ENCODE measurements at regions not wholly inside any gene's neighbourhood (a gene's known extent, or its start where the extent isn't known, plus 50 kb on each side); places are given as distances from the start of the nearest gene placed in this dataset.

DNA sequence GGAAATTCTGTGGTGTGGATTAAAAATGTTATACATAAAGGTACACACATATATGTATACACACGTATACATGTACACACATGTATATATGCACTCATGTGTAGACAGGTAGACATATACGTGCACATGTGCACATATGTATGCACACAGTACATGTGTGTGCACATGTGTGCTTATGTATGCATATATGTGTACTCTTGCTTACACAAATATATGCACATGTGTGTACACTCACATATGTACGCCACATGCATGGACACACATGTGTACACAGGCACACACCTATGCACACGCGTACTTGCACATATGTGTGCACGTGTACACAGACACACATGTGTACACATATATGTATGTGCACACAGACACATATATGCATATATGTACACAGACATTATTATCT is 142.8 kb upstream of the SALL3 start:
- no peaks in the 10 kb centered on the region for H3K9me3 ChIP-seq (ENCODE audit: control insufficient read depth, insufficient read depth, low read length)
- no peak overlapping the region for H3K9ac ChIP-seq (ENCODE audit: low read depth, low read length)
- no peaks in the 10 kb centered on the region for H3K27me3 ChIP-seq (ENCODE audit: control insufficient read depth, insufficient read depth, low read length)
- H3K36me3 ChIP-seq (ENCODE audit: control insufficient read depth, insufficient read depth, low read length), result no peaks in the 10 kb centered on the region
- H3K4me1 ChIP-seq (ENCODE audit: control insufficient read depth, insufficient read depth, low read length), result no peaks in the 10 kb centered on the region
- H3K4me3 ChIP-seq (ENCODE audit: low read depth, low read length), result no peak overlapping the region
- no peak overlapping the region for H3K27ac ChIP-seq (ENCODE audit: low read depth, low read length)

DNA sequence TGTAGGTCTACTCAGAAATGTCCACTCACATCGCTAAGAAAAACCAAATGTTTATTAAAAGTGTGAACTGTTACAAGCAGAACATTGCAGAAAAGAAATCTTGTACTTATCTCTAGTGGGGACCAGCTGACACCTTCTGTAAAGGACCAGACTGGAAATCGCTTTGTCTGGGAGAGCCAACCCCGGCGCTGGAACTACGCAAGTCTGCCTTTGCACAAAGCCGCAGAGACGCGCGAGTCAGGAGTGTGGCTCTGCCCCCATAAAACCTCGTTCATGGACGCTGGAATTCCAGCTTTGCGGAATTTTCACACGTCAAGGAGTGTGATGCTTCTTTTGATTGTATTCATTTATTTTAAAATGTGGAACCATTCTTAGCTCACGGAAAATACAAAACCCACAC is 141.9 kb upstream of the SALL3 start:
- no peak overlapping the region for H3K27ac ChIP-seq (ENCODE audit: low read depth, low read length)

DNA sequence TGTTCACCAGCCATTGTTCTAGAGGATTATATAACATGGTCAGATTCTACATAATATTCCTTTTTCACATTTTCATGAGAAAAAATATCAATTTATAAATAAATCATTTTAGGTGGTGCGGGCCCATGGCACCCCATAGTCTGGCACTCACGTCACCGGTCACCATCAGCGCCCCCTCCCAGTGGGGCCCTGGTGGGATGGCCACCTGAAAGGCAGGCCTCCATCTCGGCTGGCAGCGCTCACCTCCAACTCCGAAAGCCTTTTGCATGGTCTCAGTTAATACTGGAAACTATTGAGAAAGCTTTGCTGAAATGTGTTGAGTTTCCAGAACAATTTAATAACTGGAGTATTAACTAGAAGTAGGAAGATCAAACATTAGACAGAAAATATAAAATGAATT is 141.4 kb upstream of the SALL3 start:
- no peak overlapping the region for H3K9ac ChIP-seq (ENCODE audit: low read depth, low read length)
- no peak overlapping the region for H3K4me3 ChIP-seq (ENCODE audit: low read depth, low read length)
- H3K36me3 ChIP-seq (ENCODE audit: control insufficient read depth, insufficient read depth, low read length), result no peaks in the 10 kb centered on the region
- no peak overlapping the region for H3K27ac ChIP-seq (ENCODE audit: low read depth, low read length)
- no peaks in the 10 kb centered on the region for H3K27me3 ChIP-seq (ENCODE audit: control insufficient read depth, insufficient read depth, low read length)
- H3K4me1 ChIP-seq (ENCODE audit: control insufficient read depth, insufficient read depth, low read length), result no peaks in the 10 kb centered on the region
- H3K9me3 ChIP-seq (ENCODE audit: control insufficient read depth, insufficient read depth, low read length), result no peaks in the 10 kb centered on the region

More for the DNA sequence above, 141.9 kb upstream of the SALL3 start:
- Histone ChIP-seq H3K4me1 (ENCODE audit: control insufficient read depth, insufficient read depth, low read length) (no peaks in the 10 kb centered on the region), H3K36me3 (ENCODE audit: control insufficient read depth, insufficient read depth, low read length) (no peaks in the 10 kb centered on the region), H3K9me3 (ENCODE audit: control insufficient read depth, insufficient read depth, low read length) (no peaks in the 10 kb centered on the region), H3K9ac (ENCODE audit: low read depth, low read length) (no peak overlapping the region), H3K27me3 (ENCODE audit: control insufficient read depth, insufficient read depth, low read length) (no peaks in the 10 kb centered on the region), H3K4me3 (ENCODE audit: low read depth, low read length) (no peak overlapping the region)

DNA sequence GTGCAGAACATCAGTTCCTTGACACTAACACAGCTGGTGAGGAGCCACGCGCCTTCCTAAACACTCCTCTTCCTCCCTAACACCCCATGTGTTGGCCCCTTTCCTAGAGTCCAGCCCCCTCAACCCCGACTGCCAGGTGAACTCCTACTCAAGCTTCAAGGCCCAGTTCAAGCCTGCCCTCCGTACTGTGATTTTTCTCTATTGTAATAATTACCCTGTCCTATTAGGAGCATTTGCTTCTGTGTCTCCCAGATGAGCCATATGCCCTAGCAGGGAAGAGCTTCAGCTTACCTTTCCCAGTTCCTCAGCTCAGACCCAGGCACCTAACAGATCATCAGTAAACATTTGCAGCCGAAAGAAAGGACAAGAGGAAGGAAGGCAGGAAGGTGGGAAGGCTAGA is 130.6 kb upstream of the SALL3 start:
- no peak overlapping the region for H3K27ac ChIP-seq (ENCODE audit: low read depth, low read length)
- H3K4me1 ChIP-seq (ENCODE audit: control insufficient read depth, insufficient read depth, low read length), result no peaks in the 10 kb centered on the region
- H3K36me3 ChIP-seq (ENCODE audit: control insufficient read depth, insufficient read depth, low read length), result no peaks in the 10 kb centered on the region
- H3K9ac ChIP-seq (ENCODE audit: low read depth, low read length), result no peak overlapping the region
- no peak overlapping the region for H3K4me3 ChIP-seq (ENCODE audit: low read depth, low read length)
- H3K9me3 ChIP-seq (ENCODE audit: control insufficient read depth, insufficient read depth, low read length), result peaks cover 7% of the 10 kb centered on the region
- no peaks in the 10 kb centered on the region for H3K27me3 ChIP-seq (ENCODE audit: control insufficient read depth, insufficient read depth, low read length)

DNA sequence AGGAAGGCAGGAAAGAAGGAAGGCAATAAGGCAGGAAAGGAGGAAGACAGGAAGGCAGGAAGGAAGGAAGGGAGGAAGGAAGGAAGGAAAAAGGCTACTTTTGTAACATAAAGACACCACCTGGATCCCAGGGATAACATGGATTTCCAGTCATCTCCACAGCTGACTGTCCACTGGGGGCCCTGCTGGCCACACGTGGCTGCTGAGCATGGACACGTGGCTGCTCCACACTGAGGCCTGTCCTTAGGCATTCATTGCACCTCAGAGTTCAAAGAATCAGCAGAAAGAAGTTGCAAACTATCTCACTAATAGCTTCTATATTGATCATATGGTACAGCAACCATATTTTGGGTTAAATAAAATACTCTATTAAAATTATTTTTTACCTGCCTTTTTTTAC is 130.2 kb upstream of the SALL3 start:
- Histone ChIP-seq H3K36me3 (ENCODE audit: control insufficient read depth, insufficient read depth, low read length) (no peaks in the 10 kb centered on the region), H3K27ac (ENCODE audit: low read depth, low read length) (no peak overlapping the region), H3K27me3 (ENCODE audit: control insufficient read depth, insufficient read depth, low read length) (no peaks in the 10 kb centered on the region), H3K4me3 (ENCODE audit: low read depth, low read length) (no peak overlapping the region), H3K9me3 (ENCODE audit: control insufficient read depth, insufficient read depth, low read length) (peaks cover 7% of the 10 kb centered on the region), H3K9ac (ENCODE audit: low read depth, low read length) (no peak overlapping the region), H3K4me1 (ENCODE audit: control insufficient read depth, insufficient read depth, low read length) (no peaks in the 10 kb centered on the region)

DNA sequence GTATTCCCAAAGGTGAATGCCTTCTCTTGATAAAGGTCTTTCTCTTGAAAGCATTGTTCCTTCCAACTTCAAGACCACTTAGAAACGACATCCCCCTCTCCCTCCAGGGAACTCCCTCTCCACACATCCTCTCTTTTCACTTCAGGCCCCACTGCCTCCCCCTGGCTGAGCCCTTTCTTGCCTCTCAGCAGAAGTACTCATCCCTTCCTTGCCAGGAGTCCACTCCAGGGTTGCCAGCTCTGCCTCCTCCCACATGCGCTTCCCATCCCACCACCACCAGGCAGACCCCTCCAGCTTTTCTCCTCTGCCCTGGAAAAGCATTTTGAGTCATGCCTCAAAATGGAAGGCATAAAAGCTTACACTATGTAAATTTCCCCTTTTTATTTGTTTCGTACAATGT is 126.3 kb upstream of the SALL3 start:
- Histone ChIP-seq H3K9me3 (ENCODE audit: control insufficient read depth, insufficient read depth, low read length) (peaks cover 7% of the 10 kb centered on the region), H3K36me3 (ENCODE audit: control insufficient read depth, insufficient read depth, low read length) (no peaks in the 10 kb centered on the region), H3K27me3 (ENCODE audit: control insufficient read depth, insufficient read depth, low read length) (no peaks in the 10 kb centered on the region), H3K4me1 (ENCODE audit: control insufficient read depth, insufficient read depth, low read length) (no peaks in the 10 kb centered on the region), H3K27ac (ENCODE audit: low read depth, low read length) (no peak overlapping the region), H3K9ac (ENCODE audit: low read depth, low read length) (no peak overlapping the region), H3K4me3 (ENCODE audit: low read depth, low read length) (no peak overlapping the region)

DNA sequence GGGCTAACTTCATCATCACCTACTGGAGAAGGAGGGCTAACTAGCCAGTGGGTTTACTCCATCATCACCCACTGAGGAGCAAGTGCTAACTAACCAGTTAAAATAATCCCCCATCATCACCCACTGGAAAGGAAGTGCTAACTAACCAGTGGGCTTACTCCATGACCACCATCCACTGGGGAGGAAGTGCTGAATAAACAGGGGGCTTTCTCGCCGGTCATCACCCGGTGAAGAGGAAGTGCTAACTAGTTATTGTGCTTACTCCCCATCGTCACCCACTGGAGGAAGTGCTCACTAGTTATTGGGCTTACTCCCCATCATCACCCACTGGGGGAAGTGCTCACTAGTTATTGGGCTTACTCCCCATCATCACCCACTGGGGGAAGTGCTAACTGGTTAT is 124.4 kb upstream of the SALL3 start:
- H3K27me3 ChIP-seq (ENCODE audit: control insufficient read depth, insufficient read depth, low read length), result no peaks in the 10 kb centered on the region
- H3K9ac ChIP-seq (ENCODE audit: low read depth, low read length), result no peak overlapping the region
- H3K4me3 ChIP-seq (ENCODE audit: low read depth, low read length), result no peak overlapping the region
- H3K9me3 ChIP-seq (ENCODE audit: control insufficient read depth, insufficient read depth, low read length), result peaks cover 7% of the 10 kb centered on the region
- no peak overlapping the region for H3K27ac ChIP-seq (ENCODE audit: low read depth, low read length)
- no peaks in the 10 kb centered on the region for H3K4me1 ChIP-seq (ENCODE audit: control insufficient read depth, insufficient read depth, low read length)
- H3K36me3 ChIP-seq (ENCODE audit: control insufficient read depth, insufficient read depth, low read length), result no peaks in the 10 kb centered on the region

DNA sequence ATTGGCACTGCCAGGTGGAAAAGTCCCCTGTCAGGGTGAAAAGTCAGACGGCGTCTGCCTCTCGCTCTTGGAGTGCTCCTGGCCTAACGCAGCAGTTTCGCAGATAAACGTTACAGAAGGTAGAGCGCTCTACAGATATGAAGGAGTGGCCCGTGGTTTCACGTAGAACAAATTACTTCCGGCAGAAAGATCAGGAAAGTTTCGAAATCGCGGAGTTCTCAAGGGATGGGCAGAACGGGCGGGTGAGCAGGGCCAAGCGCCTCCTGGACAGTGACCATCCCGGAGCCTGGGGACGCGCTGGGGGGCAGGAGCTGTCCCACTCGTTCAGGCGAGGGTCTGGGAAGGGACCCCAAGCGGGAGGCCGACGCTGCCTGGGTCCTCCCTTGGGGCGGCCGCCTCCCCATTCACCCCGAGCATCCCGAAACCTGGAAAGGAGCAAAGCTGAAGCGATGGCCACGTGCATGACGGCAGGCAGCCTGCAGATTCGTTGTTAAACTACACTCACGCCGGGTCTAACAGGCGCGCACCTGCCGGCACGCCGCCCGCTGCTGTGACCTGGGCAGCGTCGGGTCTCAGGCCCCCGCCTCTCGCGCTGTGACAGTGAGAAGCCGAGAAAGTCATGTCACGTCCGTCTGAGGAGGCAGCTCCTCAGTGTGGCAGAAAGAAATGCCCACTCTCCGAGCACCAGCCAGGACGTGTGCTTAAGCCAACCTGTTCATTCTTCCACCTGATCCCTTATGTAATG is 122.9 kb upstream of the SALL3 start:
- Histone ChIP-seq H3K9ac (ENCODE audit: low read depth, low read length) (no peak overlapping the region), H3K9me3 (ENCODE audit: control insufficient read depth, insufficient read depth, low read length) (no peaks in the 10 kb centered on the region; the same call in 1 of the 2 replicates), H3K36me3 (ENCODE audit: control insufficient read depth, insufficient read depth, low read length) (no peaks in the 10 kb centered on the region), H3K27ac (ENCODE audit: low read depth, low read length) (no peak overlapping the region), H3K4me3 (ENCODE audit: low read depth, low read length) (no peak overlapping the region), H3K4me1 (ENCODE audit: control insufficient read depth, insufficient read depth, low read length) (no peaks in the 10 kb centered on the region), H3K27me3 (ENCODE audit: control insufficient read depth, insufficient read depth, low read length) (no peaks in the 10 kb centered on the region)

DNA sequence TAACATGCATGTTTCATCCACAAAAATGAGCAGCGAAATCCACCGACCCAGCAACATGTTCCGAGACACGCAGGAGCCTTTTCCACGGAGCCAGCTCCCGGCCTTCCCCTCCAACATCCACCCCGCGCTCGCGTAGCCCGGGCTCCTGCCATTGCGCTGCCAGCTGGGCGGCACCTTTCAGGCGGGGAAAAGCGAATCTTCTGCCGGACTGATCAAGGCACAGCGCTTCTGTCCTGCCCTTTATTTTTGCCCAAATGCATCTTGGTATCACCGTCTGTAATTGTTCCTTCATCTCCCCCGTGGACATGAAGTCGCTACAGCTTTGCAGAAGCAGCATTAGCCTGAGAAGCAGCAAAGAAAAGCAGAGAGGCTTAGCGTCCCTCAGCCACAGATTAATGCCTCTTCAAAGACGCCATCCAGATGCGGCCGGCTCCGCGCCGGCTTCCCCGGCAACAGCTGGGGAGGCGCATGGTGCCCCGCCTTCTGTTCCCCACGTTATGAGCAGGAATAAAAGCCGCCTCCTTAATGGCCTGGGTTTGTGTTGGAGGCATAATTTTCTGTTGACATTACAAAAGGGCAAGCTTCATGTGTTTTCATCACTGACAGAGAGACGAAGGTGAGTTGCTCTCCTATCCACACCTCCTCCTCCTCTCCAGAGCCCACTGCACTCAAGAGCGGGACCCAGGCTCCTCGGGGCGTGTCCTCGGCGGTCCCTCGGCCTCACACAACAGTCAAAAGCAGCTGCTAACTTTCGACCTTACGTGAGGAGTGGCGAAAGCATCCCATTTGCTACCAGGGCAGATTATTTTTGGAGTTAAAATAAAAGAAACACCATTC is 122.1 kb upstream of the SALL3 start:
- Histone ChIP-seq H3K9ac (ENCODE audit: low read depth, low read length) (no peak overlapping the region), H3K9me3 (ENCODE audit: control insufficient read depth, insufficient read depth, low read length) (no peaks in the 10 kb centered on the region), H3K27me3 (ENCODE audit: control insufficient read depth, insufficient read depth, low read length) (no peaks in the 10 kb centered on the region), H3K36me3 (ENCODE audit: control insufficient read depth, insufficient read depth, low read length) (no peaks in the 10 kb centered on the region), H3K27ac (ENCODE audit: low read depth, low read length) (no peak overlapping the region), H3K4me3 (ENCODE audit: low read depth, low read length) (no peak overlapping the region), H3K4me1 (ENCODE audit: control insufficient read depth, insufficient read depth, low read length) (no peaks in the 10 kb centered on the region)

DNA sequence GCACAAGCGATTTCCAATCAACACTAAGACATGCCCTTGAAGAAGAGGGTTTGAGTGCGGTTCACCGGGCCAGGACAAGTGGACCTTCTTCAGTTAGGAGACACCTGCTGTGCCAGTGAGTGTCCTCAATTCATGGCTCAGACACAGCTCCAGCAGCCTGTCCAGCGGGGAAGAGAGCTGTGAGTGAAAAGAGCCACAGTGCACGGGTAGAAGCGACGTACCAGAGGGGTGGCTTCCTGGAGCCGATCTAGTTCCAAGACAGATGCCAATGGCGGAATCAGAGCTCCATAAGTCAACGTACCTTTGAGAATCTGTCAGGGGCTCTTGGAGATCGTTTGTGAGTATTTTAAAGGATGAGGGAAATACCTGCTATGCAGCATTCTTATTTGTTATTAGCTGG is 119.9 kb upstream of the SALL3 start:
- H3K9ac ChIP-seq (ENCODE audit: low read depth, low read length), result no peak overlapping the region
- no peaks in the 10 kb centered on the region for H3K4me1 ChIP-seq (ENCODE audit: control insufficient read depth, insufficient read depth, low read length)
- no peaks in the 10 kb centered on the region for H3K27me3 ChIP-seq (ENCODE audit: control insufficient read depth, insufficient read depth, low read length)
- H3K27ac ChIP-seq (ENCODE audit: low read depth, low read length), result no peak overlapping the region
- H3K9me3 ChIP-seq (ENCODE audit: control insufficient read depth, insufficient read depth, low read length), result no peaks in the 10 kb centered on the region
- no peaks in the 10 kb centered on the region for H3K36me3 ChIP-seq (ENCODE audit: control insufficient read depth, insufficient read depth, low read length)
- no peak overlapping the region for H3K4me3 ChIP-seq (ENCODE audit: low read depth, low read length)

DNA sequence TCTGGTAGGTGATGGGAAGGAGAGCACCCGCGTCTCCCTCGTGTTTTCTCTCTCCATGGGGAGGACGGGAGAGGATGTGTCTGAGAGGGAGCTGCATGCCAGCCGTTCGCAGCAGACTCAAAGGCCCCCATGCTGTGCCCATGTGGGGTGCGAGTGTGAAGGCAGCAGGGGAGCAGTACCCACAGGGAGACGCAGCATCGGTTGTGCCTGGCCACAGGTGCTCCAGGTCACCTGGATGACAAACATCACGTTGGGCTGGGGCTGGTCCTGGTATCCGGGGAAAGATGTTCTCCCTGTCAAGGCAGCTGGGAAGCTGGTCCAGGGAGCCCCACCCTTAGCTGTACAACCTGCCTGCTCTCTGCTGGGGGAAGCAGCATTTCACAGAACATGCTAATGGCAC is 119.5 kb upstream of the SALL3 start:
- Histone ChIP-seq H3K4me1 (ENCODE audit: control insufficient read depth, insufficient read depth, low read length) (no peaks in the 10 kb centered on the region), H3K4me3 (ENCODE audit: low read depth, low read length) (no peak overlapping the region), H3K9me3 (ENCODE audit: control insufficient read depth, insufficient read depth, low read length) (no peaks in the 10 kb centered on the region), H3K36me3 (ENCODE audit: control insufficient read depth, insufficient read depth, low read length) (no peaks in the 10 kb centered on the region), H3K27me3 (ENCODE audit: control insufficient read depth, insufficient read depth, low read length) (no peaks in the 10 kb centered on the region), H3K9ac (ENCODE audit: low read depth, low read length) (no peak overlapping the region), H3K27ac (ENCODE audit: low read depth, low read length) (no peak overlapping the region)

Data from HUES48 (cell line).